ENCODE measurements at regions not wholly inside any gene's neighbourhood (a gene's known extent, or its start where the extent isn't known, plus 50 kb on each side); places are given as distances from the start of the nearest gene placed in this dataset.

DNA sequence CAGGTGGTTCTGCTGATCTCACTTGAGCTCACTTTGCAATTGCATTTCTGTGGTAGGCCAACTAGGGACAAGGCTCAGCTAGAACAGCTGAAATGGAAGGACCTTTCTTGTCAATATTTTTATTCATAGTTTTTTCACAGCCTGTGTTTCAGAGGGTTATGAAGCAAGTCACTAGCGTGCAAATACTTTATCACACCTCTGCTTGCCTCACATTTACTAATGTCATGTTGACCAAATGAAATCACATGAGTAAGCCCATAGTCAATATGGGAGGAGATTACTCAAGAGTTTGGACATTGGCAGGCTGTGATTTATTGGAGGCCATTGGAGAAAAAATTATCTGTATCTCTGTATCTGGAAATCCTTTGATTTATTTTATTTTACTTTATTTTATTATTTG, 628.3 kb upstream of the EPHA5 start:
- H3K9me3 ChIP-seq (ENCODE audit: low read length), result no peaks in the 10 kb centered on the region
- H3K27ac ChIP-seq (ENCODE audit: extremely low read length, insufficient read depth, low read length), result no peak overlapping the region
- H3K9ac ChIP-seq (ENCODE audit: insufficient read depth, low read depth, low read length), result no peak overlapping the region
- BruUV-seq (replicated peaks), result no TSS peak
- FAIRE-seq (no peak), ATAC-seq (no peak), DNase-seq (ENCODE audit: low spot score) (no peak)
- no peaks in the 10 kb centered on the region for H3K27me3 ChIP-seq (ENCODE audit: control insufficient read depth in 1 of 2, insufficient read depth in 2 of 2, low read length in 2 of 2)
- no peaks in the 10 kb centered on the region for H3K36me3 ChIP-seq (replicated peaks in 1 of 2; ENCODE audit: control insufficient read depth in 1 of 2, insufficient read depth in 2 of 2, low read length in 2 of 2)
- no peak overlapping the region for H2AFZ ChIP-seq (ENCODE audit: low read length)
- no peak overlapping the region for H3K4me3 ChIP-seq (replicated peaks in 1 of 3; ENCODE audit: insufficient read depth in 1 of 3, low read depth in 2 of 3, low read length in 3 of 3)
- no peaks in the 10 kb centered on the region for H4K20me1 ChIP-seq (ENCODE audit: insufficient read depth, low read length)
- WGBS (ENCODE audit: low lambda C conversion rate), result 10% methylated on average over 1 of the region's 1 CpG
- POLR2A ChIA-PET, result no interaction called here
- in situ Hi-C loops (cut with HindIII; ENCODE audit: extremely low pct_ligation_motif_present, low pct_unique_long_range_greater_than_20kb) (no loop called here), intact Hi-C loops (cut with micrococcal nuclease; ENCODE audit: unreplicated experiment) (no loop called here)
- TF ChIP-seq KLF11 (CRISPR knock-in tag; IDR thresholded peaks at IDR 0.05), result no peak
- no peak for TF ChIP-seq MATR3 (CRISPR knock-in tag; IDR thresholded peaks at IDR 0.05)
- no peak for TF ChIP-seq TMF1 (CRISPR knock-in tag; IDR thresholded peaks at IDR 0.05; ENCODE audit: low read depth)
- no peak for TF ChIP-seq ATRX (CRISPR knock-in tag; IDR thresholded peaks at IDR 0.05; ENCODE audit: borderline replicate concordance)
- TF ChIP-seq, protein P1, sequence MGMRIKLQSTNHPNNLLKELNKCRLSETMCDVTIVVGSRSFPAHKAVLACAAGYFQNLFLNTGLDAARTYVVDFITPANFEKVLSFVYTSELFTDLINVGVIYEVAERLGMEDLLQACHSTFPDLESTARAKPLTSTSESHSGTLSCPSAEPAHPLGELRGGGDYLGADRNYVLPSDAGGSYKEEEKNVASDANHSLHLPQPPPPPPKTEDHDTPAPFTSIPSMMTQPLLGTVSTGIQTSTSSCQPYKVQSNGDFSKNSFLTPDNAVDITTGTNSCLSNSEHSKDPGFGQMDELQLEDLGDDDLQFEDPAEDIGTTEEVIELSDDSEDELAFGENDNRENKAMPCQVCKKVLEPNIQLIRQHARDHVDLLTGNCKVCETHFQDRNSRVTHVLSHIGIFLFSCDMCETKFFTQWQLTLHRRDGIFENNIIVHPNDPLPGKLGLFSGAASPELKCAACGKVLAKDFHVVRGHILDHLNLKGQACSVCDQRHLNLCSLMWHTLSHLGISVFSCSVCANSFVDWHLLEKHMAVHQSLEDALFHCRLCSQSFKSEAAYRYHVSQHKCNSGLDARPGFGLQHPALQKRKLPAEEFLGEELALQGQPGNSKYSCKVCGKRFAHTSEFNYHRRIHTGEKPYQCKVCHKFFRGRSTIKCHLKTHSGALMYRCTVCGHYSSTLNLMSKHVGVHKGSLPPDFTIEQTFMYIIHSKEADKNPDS (CRISPR knock-in tag; IDR thresholded peaks at IDR 0.05), result no peak
- TF ChIP-seq AGO1 (IDR thresholded peaks at IDR 0.05; ENCODE audit: low read depth, low read length, poor library complexity, severe bottlenecking), result no peak
- TF ChIP-seq IRX3 (CRISPR knock-in tag; IDR thresholded peaks at IDR 0.05; ENCODE audit: borderline replicate concordance, low read depth), result no peak
- no peak for TF ChIP-seq CHD4 (IDR thresholded peaks at IDR 0.05; ENCODE audit: borderline replicate concordance, low read length)
- no peak for TF ChIP-seq PPARG (CRISPR knock-in tag; conservative IDR thresholded peaks at IDR 0.05)
- TF ChIP-seq RBFOX2 (IDR thresholded peaks at IDR 0.05; ENCODE audit: low read depth, low read length), result no peak
- no peaks in the 10 kb centered on the region for H3K79me2 ChIP-seq (ENCODE audit: insufficient read depth, low read length)
- H3K4me1 ChIP-seq (ENCODE audit: insufficient read depth, low read length), result no peaks in the 10 kb centered on the region
- no peak overlapping the region for H3K4me2 ChIP-seq (ENCODE audit: low read depth, low read length)
- CTCF ChIA-PET (ENCODE audit: low intra/inter-chr PET ratio, low total read pairs), result no interaction called here

Data from HepG2 (cell line).